Left kidney (tissue), 1 donor: ENCODE measurements at regions not wholly inside any gene's neighbourhood (a gene's known extent, or its start where the extent isn't known, plus 50 kb on each side); places are given as distances from the start of the nearest gene placed in this dataset.
A peak's percentile ranks its signal among the peaks of the same experiment; 100 is the strongest.

Source experiments
- DNase-seq: peaks from one replicate; pipeline ENCODE4 v3.0.0-alpha.2; 2013

- DNase-seq = no peak
These were observed 423.2 kb downstream of the ATP23 start for GRCh38 chr12:58364389-58365086.

DNA sequence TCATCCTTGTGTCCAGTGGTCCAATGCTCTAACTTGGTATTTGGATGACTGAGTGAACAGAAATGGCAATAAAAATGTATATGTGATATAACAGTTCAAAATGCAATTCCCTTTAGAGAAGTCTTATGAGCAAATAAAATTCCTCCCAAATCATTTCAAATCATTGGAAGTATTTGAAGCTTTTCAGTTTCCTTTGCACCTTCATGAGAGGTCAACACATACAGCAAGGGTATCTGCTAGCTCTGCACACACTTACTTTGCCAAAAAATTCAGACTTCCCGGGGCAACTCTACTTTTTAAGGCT, 423.7 kb downstream of the ATP23 start:
- DNase-seq = no peak

DNA sequence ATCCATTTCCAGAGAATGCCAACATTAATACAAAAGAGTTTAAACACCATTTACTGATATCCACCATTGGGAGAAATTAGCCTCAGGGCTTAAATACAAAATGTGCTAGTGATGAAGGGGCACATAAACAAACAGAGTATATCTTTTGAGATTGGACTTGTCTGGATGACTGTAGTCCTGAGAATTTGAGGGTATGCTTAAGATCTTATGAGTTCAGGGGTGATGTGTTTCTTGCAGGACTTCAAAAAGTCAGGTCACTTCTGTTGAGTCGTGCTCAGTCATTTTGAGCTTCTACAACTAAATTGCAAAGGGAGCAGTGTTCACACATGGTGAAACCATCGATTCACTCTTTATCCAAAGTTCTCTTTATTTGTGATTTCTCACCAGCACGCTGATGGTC, 425.7 kb downstream of the ATP23 start:
- no peak for DNase-seq

DNA sequence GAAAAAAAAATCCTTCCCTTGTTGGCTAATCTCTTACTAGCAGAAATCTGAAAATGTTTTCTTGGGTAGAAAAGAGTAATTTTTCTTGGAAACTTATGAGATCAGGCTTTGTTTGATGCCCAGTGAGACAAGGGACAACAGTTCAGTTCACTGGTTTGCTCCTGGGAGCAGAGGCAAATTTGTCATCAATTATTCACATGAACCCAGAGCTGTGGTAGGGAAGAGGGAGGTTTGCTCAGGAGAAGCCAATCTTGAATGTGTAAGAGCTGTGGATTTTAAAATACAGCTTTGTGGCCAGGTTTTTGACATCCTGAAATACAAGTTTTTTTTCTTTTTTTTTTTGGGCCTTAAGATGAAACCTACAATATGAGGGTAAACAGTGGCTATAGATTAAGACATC, 426.6 kb downstream of the ATP23 start:
- DNase-seq = no peak

DNA sequence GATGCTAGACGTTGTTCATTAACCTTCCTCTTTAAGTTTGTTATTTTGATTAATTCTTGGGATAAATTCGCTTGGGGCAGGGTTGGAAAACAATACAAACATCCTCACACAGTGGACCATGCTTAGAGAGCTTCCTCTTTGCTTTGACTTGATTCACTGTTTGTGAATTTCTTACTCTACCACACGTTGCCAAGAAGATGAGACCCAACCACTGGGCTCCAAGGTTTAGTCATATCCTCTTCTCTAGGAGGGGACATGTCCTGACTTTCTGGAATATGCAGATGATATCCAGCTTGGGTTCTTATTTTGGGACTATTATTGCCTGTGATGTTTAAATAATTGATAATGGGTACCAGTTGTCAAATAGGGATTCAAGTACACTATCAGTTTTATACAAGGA, 428.2 kb downstream of the ATP23 start:
- DNase-seq = no peak

- peak; percentile 33 for DNase-seq
These were observed 430.9 kb downstream of the ATP23 start for GRCh38 chr12:58372298-58372697.

DNA sequence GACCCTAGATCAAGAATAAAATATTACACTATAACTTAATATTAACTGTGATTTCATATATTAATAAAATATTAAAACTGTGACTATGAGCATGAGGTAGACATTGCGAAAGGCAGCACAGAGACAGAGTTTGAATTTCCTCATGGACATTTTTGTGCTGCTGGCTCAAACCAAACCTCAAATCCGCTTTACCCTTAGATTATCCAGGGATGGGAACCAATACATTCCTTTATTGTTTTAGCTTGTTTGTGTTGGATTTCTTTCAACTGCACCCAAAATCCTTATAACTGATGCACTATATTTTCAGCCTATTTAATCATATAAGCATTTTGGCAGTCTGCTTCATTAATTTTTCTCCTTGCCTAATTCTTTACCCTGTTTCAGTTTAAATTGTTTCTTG, 436.7 kb downstream of the ATP23 start:
- no peak for DNase-seq

DNA sequence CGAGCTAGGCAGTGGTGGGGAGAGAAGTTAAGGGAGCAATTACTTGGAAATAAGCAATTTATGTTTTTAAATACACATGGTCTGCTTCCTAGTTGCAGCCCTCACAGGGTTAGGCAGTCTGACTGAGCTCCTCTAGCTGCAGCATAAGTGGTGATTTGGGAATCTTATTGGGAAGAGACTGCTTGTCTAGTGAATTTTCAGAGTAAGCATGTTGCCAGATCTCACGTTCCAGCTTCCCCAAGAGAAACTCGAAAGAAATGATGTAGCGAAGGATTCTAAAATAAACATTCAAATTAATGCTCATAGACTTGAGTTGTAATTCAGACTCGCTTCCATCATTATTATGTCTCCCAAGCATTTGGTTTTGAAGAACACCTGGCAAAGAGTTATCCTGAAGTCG, 440.2 kb downstream of the ATP23 start:
- DNase-seq = no peak

DNA sequence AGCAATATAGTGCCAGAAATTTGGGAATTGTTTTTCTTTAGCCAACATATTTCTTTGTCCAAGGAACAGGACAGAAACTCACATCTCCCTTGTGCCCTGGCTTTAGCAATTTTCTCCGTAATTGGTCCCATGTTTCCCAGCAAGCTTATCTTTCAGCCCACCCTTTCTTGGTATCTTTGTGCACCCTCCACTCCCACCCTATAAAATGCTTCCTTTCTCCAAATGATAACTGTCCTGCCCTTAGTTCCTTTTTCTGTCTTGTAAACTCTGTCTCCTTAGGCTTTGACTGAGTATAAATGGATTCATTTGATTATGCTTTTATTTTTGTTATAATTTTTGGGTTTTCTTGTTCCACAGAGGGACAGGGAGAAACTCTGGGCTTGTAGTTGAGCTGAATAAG, 442.8 kb downstream of the ATP23 start:
- no peak for DNase-seq

GRCh38 chr12:58386136-58386535, 444.8 kb downstream of the ATP23 start:
- no peak for DNase-seq

GRCh38 chr12:58387199-58387598, 445.8 kb downstream of the ATP23 start:
- no peak for DNase-seq

GRCh38 chr12:58388261-58388660, 446.9 kb downstream of the ATP23 start:
- DNase-seq = no peak

DNA sequence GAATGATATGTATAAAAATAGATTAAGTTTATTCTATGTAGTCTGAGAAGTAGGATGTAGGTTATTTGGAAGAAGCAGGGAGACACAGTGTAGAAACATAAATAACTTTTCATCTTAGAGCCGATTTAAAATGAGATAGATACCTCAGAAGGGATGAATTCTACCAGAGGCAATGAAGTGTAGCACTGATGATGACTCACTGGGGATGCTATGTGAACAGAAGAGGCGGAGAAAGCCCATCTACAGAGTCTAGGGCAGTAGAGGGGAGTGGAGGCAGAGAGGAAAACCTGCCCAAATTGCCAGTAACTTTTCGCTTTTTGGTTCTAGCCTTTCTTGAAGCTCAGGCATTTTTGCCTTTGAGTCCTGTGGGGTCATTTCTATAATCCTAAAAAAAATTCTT, 451.8 kb downstream of the ATP23 start:
- DNase-seq = no peak

DNA sequence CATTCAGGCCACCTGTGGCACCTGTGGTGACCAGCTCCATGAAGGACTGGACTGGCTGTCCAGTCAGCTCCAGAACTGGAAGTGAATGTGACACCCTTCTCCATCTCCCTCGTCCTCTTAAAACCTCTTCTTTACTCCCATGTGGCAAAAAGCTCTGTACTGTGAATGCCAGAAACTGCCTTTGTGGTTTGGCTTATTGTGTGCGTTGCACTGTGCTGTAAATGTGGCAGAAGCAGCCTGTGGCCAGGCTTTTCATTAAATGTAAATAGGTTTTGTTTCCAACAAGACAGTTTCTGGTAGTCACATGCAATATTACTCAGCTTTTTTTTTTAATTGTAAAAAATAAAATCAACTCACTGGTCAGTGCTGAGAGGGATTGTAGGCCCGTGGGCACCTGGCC, 453.7 kb downstream of the ATP23 start:
- DNase-seq = no peak

GRCh38 chr12:58395470-58395869, 454.1 kb downstream of the ATP23 start:
- DNase-seq = no peak

DNA sequence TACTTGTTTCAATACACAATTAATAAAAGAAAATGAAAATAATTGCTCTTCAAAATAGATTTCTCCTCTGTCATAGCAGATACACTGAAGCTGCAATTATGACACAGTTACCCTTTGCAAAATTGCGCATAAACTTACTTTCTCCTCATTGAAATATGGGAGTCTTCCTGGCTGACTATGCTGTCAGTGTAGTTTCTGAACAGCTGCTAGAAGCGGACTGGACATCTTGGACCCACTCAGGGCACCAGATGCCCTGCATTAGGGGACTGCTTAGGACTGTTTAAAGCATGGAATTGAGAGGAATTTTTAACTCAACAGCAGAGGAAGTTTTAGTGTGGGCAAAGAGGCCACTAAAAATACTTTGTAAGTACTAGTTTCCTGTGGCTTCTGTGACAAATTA, 454.9 kb downstream of the ATP23 start:
- DNase-seq = no peak

- DNase-seq = no peak
These were observed 464.0 kb downstream of the ATP23 start for GRCh38 chr12:58405363-58405762.

DNA sequence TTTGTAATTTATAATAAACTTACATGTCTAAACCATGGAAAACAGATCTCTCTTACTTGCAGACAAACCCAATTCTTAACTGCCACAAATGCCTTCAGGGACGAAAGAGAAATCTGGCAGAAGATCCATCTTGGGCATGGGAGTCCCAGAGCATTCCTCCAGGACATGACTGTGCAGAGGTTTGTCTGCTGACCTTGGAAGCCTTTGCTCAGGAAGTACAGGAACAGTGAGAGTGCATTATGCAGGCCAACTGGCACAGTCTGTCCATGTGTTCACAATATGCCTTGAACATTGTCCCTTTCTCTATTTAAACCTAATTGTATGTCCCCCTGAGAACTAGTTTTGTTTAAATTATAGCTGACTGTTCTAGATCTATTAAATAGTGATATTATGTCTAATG, 467.1 kb downstream of the ATP23 start:
- DNase-seq = no peak

DNA sequence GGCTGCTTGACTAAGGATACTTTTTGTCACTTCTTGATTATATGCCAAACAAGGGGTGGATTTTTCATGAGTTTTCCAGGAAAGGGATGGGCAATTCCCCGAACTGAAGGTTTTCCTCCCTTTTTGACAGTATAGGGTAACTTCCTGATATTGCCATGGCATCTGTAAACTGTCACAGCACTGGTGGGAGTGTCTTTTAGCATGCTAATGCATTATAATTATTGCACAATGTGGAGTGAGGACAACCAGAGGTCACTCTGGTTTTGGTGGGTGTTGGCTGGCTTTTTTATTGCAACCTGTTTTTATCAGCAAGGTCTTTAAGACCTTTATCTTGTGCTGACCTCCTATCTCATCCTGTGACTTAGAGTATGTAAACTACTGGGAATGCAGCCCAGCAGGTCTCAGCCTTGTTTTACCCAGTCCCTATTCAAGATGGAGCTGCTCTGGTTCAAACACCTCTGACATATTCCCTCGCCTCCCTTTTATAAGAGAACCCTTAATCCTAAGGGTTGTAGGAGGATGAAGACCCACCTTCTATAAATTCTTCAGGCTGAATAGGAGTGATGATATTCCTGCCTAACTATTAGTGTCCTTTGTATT, 471.2 kb downstream of the ATP23 start:
- no peak for DNase-seq

DNA sequence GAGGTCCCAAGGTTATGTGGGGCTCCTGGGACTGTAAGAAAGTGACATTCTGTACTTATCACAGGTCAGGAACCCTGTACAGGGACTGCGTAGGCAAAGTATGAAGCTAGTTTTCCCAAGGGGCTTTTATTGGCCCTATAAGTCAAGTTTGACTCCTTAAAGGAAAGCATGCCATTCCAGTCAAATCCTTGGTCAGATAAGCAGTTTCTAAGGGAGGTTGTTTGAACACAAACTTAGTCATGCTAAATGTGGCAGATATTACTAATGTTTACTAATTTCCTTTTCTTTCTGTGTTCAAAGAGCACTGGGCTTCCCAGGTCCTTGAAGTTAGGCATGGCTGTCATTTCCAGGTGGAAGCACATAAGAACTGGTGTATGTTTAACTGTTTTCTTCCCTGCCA, 472.4 kb downstream of the ATP23 start:
- DNase-seq = no peak

- no peak for DNase-seq
These were observed 473.1 kb downstream of the ATP23 start for GRCh38 chr12:58414398-58414871.

- no peak for DNase-seq
These were observed 474.3 kb downstream of the ATP23 start for GRCh38 chr12:58415716-58416115.

- no peak for DNase-seq
These were observed 474.9 kb downstream of the ATP23 start for GRCh38 chr12:58416236-58416635.

- no peak for DNase-seq
These were observed 477.9 kb downstream of the ATP23 start for GRCh38 chr12:58419196-58419760.
